ENCODE measurements at regions not wholly inside any gene's neighbourhood (a gene's known extent, or its start where the extent isn't known, plus 50 kb on each side); places are given as distances from the start of the nearest gene placed in this dataset.

DNA sequence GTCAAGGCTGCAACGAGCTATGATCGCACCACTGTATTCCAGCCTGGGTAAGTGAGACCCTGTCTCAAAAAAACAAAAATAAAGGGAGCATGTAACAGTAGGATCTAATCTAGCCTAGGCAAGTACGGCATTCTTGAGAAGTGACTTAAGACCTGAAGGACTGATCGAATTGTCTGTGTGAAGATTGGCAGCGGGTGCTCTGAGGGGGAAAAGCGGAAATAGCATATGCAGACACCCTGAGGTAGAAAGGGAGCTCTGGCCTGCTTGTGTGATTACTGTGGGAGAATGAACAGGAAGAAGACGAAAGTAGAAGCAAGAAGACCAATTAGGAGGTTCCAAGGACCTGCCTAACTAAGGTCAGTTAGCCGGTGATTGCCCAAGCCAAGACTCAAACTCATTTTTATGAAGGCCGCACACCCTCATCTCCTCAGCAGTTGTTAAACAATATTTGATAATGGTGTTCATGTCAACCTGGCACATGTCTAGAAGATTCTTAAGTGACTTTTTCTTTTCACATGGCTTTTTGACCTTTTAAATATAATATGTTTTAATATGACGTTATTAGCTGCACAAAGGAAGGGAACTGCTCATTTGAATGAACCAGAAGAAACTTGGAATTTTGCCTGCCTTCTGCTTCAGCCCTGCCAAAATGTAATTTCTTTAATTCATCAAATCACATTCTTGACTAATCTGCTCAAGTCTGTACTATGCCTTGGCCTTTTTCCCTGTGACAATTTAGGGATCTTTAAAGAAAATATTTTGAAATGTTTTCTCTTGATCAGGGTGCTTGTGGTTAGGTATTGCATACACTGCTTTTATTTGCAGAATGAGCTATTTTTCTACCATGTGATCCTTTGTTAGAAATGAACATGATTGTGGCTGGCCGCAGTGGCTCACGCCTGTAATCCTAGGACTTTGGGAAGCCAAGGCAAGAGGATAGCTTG lies 289.2 kb upstream of the DMRT1 start:
- no peak for DNase-seq

DNA sequence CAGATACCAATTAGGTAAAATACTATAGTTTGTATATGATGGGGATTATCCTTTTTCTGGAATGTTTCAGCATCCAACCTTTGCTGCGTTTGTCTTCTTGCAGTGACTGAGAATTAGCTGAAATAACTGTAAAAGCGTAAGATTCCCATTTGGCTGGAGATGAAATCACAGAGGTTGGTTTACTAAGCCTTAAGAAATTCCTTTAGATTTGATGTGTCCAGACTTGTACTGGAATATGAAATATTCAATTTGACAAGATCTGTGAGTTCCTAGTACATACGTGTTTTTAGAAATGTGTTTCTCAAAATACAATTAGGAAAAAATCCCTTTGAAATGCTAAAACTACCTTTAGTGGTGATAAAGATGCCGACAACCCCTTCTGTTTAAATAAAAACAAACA lies 286.0 kb upstream of the DMRT1 start:
- DNase-seq = no peak

DNA sequence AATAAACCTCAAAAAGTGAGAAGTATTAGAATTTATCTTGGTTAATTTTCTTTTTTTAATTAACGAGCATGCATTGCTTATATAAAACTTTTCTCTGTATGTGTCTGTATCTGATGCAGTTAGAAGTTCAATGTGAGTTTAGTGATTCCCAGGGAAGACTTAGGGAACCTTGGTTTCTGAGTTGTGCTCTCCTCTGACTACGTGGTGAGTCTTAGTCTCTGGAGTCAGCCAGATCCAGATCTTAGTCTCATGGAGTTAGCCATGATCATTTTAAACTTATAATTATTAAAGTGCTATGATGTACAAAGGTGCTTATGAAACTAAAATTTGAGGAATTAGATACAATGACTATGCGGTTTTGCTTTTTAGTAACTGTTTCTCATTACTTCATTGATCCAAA lies 285.3 kb upstream of the DMRT1 start:
- DNase-seq = no peak

DNA sequence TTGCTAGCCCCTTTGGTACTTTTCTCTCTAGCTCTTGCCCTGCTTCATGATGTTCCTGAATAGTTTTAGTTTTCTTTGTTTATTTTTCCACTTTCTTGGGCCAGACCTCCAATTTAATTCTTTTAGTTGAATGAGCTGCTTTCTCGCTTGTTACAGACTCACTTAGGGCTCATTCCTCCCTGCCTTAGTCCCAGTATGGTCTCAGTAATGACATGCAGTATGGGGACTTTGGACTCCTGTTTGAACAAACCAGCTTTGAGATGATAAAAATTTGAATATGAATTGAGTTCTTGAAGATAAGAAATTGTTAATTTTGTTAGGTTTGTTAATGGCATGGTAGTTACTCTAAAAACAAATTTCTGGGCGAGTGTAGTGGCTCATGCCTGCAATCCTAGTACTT lies 284.8 kb upstream of the DMRT1 start:
- no peak for DNase-seq

DNA sequence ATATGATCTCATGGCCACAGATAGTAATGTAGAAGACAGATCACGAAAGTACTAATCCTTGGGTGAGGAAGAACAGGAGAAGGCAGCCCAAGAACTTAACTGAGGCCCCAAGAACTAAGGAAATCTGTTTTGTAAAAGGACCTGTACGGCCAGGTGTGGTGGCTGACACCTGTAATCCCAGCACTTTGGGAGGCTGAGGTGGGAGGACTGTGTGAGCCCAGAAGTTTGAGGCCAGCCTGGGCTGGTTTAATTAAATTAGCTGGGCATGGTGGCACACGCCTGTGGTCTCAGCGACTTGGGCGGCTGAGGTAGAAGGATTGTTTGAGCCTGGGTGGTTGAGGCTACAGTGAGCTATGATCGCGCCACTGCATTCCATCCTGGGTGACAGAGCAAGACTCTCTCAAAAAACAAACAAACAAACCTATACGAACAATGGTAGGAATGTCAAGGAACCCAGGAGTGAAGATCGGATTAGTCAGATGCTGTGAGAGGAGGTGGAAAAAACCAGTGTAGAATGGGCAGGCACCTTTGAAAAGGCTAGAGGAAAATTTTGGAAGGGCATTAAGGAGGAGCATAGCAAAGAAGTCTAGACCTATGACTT lies 283.8 kb upstream of the DMRT1 start:
- no peak for DNase-seq

DNA sequence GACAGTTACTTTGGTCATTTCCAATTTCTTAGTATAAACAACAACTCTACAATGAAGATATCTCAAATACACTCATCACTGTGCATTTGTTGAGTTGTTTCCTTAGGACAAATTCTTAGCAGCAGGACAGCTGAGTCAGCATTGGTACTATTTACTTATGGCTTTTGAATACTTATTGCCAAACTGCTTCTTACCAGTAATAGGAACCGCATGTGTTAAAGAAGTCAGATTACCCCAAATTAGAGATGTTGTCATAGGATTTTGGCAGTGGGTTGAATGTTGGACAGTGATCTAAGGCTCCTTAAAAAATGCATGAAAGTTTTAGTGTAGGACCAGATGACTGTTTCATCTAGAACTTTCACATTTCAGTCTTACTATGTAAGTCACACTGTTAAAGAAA lies 280.1 kb upstream of the DMRT1 start:
- DNase-seq = no peak

DNA sequence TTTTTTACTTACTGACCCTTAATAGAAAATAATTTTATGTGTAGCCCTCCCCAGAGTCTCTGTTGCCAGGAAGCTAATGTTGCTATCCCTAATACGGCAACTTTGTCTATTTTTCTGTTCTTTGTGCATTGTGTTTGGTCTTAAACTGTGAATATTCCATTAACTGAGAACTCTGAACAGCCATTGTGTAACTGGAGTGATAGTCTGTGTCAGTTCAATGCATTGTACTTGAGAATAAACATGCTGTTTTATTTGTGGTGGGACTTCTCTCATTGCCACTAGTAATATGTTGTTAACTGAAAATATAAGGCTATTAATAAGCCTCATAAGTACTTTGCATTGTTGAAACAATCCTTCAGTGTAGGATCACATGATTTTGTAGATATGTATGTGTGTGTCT lies 278.3 kb upstream of the DMRT1 start:
- DNase-seq = no peak

DNA sequence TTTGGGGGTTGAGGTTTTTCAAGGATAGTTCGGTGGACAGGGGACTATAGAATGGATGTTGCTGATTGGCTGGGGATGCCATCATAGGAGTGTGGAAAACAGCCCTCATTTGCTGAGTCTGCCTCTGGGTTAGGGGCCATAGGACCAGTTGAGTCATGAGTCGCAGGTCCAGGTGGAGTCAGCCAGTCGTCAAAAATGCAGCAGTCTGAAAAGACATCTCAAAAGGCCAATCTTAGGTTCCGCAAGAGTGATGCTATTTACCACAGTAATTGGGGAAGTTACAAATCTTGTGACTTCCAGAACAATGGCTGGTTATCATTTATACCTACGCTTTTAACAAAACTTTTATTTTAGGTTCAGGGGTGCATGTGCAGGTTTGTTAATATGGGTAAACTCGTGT lies 276.0 kb upstream of the DMRT1 start:
- DNase-seq = no peak

DNA sequence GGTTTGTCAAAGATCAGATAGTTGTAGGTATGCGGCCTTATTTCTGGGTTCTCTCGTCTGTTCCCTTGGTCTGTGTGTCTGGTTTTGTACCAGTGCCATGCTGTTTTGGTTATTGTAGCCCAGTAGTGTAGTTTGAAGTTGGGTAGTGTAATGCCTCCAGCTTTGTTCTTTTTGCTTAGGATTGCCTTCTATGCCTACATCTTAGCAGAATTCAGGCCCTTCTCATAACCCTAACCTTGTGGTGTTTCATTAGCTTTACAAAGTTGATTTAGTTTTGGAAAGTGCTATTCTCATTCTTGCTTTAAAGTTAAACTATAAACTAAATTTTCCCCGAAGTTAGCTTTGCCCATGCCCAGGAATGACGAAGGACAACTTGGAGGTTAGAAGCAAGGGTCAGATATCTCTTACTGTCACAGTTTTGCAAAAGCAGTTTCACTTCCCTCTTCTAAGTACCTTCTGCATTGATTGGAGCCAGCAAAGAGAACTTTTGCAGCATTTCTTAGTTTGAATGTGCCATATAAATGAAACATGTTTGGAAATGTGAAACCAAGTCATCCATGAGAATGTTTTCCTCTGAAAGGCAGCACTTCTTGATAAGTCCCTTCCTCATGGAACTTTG lies 274.3 kb upstream of the DMRT1 start:
- DNase-seq = no peak

DNA sequence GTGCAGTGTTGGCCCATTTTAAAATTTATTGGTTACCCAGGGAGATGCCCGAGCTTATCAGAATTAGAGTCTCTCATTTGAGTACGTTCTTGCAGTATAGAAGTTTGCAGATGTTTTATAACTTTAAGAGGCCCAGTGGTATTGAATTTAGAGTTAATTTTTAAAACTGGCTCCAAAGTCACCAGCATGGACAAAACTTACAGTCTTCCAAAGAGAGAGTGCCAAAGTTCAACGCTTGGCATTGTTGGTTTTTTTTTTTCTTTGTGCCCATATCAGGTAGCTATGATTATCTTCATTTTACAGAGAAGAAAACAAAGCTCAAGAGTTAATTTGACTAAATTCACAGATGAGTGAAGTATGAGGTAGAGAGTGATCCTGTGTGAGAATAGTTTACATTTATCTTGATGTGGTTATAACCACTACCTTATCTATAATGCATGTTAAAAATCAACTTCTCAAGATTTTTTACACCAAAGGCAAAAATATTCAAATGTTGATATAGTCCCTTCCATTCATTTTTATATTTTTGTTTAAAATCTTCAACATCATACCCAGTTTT lies 273.7 kb upstream of the DMRT1 start:
- DNase-seq = no peak

DNA sequence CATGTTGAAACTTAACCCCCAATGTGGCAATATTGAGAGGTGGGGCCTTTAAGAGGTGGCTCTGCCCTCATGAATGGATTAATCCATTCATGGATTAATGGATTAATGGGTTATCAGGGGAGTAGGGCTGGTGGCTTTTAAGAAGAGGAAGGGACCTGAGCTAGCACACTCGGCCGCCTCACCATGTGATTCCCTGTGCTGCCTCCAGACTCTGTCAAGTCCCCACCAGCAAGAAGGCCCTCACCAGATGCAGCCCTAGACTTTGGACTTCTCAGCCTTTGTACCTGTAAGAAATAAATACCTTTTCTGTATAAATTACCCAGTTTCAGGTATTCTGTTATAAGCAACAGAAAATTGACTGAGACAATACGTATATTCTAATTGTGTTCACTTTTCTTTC lies 272.2 kb upstream of the DMRT1 start:
- no peak for DNase-seq

DNA sequence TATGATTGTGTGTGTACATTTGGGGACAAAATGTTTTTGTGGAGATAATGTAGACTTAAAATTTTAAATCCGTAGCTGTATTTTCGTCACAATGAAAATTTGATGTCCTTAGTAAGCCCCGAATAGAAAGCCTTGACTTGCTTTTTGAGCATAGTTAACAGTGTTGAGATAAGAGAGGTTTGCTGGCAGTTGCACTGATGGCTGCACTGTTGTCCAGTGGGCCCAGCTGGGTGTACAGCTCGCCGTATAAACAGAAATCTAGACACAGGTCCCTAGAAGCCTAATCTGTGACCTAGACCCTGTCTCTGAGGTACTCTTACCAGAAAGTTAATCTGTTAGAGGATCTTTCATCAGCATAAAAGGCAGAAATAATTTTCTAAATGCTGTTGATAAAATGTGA lies 271.3 kb upstream of the DMRT1 start:
- DNase-seq = no peak

DNA sequence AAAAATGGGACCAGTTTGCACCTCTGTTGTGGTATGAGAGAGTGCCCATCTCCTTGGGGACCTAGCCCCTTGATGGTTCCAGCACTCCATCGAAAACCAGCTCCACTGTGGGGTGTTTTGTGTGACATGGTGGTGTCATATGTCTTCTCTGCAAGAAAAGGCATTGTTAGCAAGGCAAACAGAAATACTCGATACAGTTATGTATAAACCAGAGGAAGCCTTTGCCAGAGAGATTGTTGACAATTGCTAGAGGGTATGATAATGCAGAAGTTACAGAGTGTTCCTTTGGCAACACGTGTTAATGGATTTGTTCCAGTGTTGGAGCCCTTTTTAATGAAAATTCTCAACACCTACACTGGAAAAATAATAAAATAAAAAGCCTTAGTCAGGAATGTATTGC lies 270.4 kb upstream of the DMRT1 start:
- DNase-seq = no peak

DNA sequence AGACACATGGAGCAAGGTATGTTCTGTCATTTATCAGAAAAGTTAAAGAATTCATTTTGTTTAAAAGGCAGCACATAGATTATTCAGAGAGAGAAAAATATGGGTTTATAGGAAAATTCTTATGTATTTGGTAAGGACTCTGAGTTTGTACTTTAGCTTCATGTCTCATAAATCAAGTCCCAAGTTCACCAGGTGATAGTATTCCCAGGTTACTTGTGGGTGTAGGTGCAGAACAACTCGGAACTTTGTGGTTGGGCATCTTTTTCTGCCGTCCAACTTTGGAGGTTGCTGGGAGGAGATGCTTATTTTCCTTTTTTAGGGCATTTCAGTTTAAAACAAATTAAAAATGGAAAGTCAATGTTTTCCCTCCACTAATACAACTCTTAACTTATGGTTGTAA lies 269.8 kb upstream of the DMRT1 start:
- DNase-seq = no peak

DNA sequence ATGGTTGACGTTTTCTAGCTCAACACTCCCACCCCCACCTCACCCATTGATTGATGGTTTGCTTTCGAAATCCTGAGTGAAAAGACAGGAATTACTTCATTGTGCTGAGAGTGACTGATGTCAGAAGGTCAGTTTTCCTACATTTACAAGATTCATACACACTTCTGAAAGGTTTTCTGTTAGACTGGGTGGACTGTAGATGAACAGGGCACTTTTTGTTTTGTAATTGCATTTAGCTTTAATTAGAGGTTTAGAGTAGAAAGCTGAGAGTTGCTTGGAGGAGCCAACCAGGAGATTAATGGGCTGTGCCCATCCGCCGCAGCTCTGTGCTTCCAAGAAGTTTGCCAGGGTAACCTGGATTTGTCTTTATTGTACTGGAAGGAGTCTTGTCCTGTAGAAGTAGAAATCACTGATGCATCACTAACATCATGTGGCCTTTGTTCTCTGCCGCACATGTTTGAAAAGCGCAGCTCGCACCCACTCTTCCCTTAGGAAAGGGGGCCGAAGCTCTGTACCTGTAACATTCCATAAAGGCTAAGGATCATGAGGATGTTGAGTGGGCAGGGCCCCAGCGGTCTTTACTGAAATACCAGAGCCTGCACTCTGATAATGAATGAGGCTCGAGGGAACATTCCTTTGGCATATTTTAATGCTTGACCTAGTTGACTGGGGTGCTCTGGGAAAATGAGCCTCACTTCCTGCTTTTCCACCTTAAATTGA lies 267.6 kb upstream of the DMRT1 start:
- DNase-seq = no peak

DNA sequence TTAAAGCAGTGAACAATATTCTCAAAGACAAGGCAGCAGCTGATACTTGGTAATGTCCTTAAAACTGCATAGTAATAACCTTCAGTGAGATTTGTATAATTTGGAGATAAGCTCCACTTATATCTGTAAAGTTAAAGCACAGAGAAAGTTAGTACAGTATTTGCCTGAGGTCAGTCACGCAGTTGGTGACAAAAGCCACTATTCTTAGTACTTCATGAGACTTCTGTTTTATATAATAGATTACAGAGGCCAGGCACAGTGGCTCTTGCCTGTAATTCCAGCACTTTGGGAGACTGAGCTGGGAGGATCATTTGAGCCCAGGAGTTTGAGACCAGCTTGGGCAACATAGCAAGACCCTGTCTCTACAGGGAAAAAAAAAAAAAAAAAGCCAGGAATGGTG lies 266.4 kb upstream of the DMRT1 start:
- no peak for DNase-seq

DNA sequence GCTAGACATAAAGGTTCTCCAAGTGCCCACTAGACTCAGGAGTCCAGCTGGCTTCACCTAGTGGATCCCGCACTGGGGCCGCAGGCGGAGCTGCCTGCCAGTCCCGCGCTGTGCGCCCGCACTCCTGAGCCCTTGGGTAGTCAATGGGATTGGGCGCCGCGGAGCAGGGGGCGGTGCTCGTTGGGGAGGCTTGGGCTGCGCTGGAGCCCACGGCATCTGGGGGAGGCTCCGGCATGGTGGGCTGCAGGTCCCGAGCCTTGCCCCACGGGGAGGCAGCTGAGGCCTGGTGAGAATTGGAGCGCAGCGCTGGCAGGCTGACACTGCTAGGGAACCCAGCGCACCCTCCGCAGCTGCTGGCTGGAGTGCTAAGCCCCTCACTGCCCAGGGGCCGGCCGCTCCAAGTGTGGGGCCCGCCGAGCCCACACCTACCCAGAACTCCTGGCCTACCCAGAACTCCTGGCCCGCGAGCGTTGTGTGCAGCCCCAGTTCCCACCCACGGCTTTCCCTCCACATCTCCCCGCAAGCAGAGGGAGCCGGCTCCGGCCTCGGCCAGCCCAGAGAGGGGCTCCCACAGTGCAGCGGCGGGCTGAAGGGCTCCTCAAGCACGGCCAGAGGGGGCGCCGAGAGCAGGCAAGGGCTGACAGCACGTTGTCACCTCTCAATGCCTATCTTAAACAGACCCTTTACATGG lies 260.7 kb upstream of the DMRT1 start:
- no peak for DNase-seq

DNA sequence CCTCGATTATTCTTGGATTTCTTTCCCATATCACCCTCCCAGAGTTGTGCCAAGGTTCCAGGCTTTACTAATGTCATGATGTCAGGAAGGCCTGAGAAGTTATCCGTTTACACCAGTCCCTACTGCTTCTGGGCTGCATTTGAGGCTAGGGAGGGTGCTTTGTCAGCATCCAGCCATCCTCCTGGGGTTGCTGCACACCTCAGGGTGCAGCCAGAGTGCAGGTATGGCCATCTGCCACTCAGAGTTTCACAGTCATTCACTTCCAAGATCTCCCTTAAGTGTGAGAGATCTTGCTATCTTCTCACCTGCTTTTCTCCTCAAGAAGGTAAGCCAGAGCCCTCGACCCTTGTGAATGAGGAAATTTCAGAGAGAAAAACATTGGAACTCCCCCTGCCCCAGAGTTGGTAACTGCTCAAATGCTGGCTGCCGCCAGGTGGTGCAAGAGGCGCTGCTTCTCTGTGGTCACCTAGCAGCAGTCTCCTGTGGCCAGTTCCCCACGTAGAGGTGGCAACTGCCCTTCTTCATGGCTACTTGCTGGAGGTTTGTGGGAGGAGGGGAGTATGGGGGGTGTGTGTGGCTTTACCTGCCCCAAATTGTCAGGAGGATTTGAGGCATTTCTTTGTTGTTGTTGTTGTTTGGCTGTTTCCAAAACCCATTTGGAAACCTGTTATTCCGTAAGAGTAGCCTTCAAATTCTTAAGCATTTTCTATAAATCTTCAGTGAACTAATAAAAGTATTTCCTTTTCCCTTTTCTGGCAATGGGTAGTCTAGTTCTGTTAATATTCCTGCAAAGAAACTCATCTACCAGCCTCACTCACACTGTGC lies 259.6 kb upstream of the DMRT1 start:
- no peak for DNase-seq

DNA sequence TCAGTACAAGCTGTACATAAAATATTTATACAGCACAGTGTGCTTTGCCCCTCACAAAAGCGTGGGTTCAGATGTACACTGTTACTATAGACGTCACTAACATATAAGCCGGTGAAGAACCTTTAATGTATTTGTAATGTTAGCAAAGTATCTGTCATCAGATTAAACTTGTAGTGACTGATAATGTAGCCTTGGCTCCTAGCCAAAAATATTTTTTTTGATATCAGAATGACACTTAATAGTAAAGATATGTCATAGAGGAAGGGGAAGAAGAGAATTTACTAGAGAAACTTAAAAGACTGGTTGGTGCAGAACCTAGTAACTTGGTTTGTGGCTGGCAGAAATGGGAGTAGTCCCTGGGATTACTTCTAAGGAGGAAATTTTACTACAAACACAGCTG lies 258.7 kb upstream of the DMRT1 start:
- DNase-seq = no peak

DNA sequence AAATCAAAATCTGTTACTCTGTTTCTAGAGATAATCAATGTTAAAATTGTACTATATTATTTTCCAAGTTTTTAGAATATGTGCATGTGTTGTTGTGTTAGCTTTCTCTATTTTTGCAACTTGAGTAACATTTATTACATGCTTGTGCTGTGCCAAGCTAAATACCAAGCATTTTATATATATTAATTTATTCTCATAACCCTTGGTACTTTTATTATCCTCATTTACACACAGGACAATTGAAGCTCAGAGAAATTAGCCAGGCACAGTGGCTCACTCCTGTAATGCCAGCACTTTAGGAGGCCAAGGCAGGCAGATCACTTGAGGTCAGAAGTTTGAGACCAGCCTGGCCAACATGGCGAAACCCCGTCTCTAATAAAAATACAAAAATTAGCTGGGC lies 254.0 kb upstream of the DMRT1 start:
- DNase-seq = no peak

DNA sequence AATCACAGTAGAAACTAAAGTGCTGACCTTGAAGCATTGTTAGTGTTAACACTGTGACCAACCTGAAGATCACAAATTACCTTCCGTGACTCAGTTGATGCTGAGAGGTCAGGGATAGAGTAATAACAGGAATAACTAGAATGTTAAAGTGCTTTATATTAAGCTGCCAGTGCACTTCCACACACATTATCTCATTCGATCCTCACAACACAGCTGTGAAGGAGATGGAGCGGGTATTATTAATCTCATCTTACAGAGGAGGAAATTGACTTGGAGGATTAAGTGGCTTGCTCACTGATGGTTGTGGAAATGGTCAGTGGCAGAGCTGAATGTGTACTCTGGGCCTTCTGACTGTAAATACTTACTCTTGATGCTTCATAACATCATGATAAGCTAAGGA lies 252.5 kb upstream of the DMRT1 start:
- DNase-seq = no peak

DNA sequence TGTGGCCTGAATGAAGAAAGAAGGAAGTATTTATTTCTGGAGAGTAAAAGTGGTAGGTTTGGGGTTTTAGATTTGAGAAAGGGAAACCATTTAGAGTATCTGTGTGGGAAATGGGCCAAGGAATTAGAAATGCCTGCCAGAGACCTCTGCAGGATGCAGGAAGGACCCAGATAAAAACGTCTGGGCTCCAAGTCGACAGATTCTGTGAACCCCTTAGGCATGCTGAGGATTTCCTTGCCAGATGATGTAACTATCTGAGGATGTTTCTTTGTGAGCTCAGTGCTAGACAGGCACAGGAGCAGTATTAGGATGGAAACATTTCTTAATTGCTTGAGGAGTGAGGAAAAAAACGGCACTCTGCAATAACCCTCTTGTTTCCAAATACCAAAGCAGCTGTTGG lies 251.8 kb upstream of the DMRT1 start:
- DNase-seq = no peak
